ENCODE measurements at regions not wholly inside any gene's neighbourhood (a gene's known extent, or its start where the extent isn't known, plus 50 kb on each side); places are given as distances from the start of the nearest gene placed in this dataset.

DNA sequence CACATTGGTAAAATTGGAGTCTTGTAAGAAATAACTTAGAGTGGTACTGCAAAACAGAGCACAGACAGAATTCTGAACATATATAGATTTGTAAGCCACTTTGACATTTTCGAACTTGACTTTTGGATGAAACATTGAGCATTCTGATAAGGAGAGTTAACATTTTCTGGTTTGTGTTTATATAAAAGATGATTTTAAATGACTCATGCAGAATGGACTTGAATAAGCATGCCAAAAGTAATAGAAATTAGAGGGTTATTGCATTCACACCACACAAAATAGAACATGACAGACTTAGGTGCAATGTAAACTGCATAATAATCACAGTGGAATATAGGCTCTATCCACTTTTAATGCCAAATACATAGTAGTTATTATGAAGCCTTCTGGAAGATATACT lies 507.0 kb downstream of the DACH1 start:
- intact Hi-C loops (cut with micrococcal nuclease; ENCODE audit: unreplicated experiment) (no loop called here), in situ Hi-C loops (cut with HindIII; ENCODE audit: extremely low pct_ligation_motif_present, low pct_unique_long_range_greater_than_20kb) (no loop called here)
- TF ChIP-seq GFI1 (CRISPR knock-in tag; IDR thresholded peaks at IDR 0.05; ENCODE audit: borderline replicate concordance) = no peak
- no peak for TF ChIP-seq RFX3 (CRISPR knock-in tag; IDR thresholded peaks at IDR 0.05)
- TF ChIP-seq ZNF549 (CRISPR knock-in tag; IDR thresholded peaks at IDR 0.05) = no peak
- no peak for TF ChIP-seq SP1 (IDR thresholded peaks at IDR 0.05)
- TF ChIP-seq SP1 (CRISPR knock-in tag; IDR thresholded peaks at IDR 0.05) = no peak
- TF ChIP-seq HOXA3 (CRISPR knock-in tag; IDR thresholded peaks at IDR 0.05) = no peak
- TF ChIP-seq MATR3 (CRISPR knock-in tag; IDR thresholded peaks at IDR 0.05) = no peak
- Histone ChIP-seq H3K79me2 (ENCODE audit: insufficient read depth, low read length) (no peaks in the 10 kb centered on the region), H3K36me3 (replicated peaks in 1 of 2; ENCODE audit: control insufficient read depth in 1 of 2, insufficient read depth in 2 of 2, low read length in 2 of 2) (no peaks in the 10 kb centered on the region), H3K27ac (ENCODE audit: extremely low read length, insufficient read depth, low read length) (no peak overlapping the region), H4K20me1 (ENCODE audit: insufficient read depth, low read length) (no peaks in the 10 kb centered on the region), H3K9ac (ENCODE audit: insufficient read depth, low read depth, low read length) (no peak overlapping the region), H2AFZ (ENCODE audit: low read length) (no peak overlapping the region), H3K4me2 (ENCODE audit: low read depth, low read length) (no peak overlapping the region), H3K4me1 (ENCODE audit: insufficient read depth, low read length) (no peaks in the 10 kb centered on the region), H3K4me3 (replicated peaks in 1 of 3; ENCODE audit: insufficient read depth in 1 of 3, low read depth in 2 of 3, low read length in 3 of 3) (no peak overlapping the region), H3K9me3 (ENCODE audit: low read length) (no peaks in the 10 kb centered on the region), H3K27me3 (ENCODE audit: control insufficient read depth in 1 of 2, insufficient read depth in 2 of 2, low read length in 2 of 2) (no peaks in the 10 kb centered on the region)
- WGBS (ENCODE audit: low lambda C conversion rate) = 5% methylated on average over 1 of the region's 1 CpG
- ATAC-seq (no peak), FAIRE-seq (no peak), DNase-seq (ENCODE audit: low spot score) (no peak)
- CTCF ChIA-PET (ENCODE audit: low intra/inter-chr PET ratio, low total read pairs) = no interaction called here
- POLR2A ChIA-PET = no interaction called here
- BruUV-seq (replicated peaks) = no TSS peak

DNA sequence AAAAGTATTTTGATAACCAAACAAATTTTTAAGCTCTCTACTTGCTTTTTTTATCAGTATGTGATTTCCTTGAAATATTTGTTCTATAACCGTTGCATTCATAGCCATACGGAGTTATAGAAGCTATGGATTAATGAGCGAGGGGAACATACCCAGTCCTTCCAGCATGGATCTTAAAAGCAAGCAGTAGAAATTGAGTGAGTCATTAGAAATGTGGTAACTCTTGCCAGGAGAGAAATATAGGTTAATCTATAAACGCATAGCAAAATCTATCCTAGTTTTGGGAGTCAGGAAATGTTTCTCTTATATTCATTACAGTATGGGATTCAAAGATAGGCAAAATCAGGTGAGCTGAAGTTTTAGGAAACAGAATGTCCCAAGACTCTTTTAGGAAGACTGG lies 507.4 kb downstream of the DACH1 start:
- intact Hi-C loops (cut with micrococcal nuclease; ENCODE audit: unreplicated experiment) (no loop called here), in situ Hi-C loops (cut with HindIII; ENCODE audit: extremely low pct_ligation_motif_present, low pct_unique_long_range_greater_than_20kb) (no loop called here)
- WGBS (ENCODE audit: low lambda C conversion rate) = 14% methylated on average over 4 of the region's 4 CpGs
- Histone ChIP-seq H4K20me1 (ENCODE audit: insufficient read depth, low read length) (no peaks in the 10 kb centered on the region), H3K27ac (ENCODE audit: extremely low read length, insufficient read depth, low read length) (no peak overlapping the region), H3K79me2 (ENCODE audit: insufficient read depth, low read length) (no peaks in the 10 kb centered on the region), H3K4me3 (replicated peaks in 1 of 3; ENCODE audit: insufficient read depth in 1 of 3, low read depth in 2 of 3, low read length in 3 of 3) (no peak overlapping the region), H3K27me3 (ENCODE audit: control insufficient read depth in 1 of 2, insufficient read depth in 2 of 2, low read length in 2 of 2) (no peaks in the 10 kb centered on the region), H3K4me2 (ENCODE audit: low read depth, low read length) (no peak overlapping the region), H2AFZ (ENCODE audit: low read length) (no peak overlapping the region), H3K9ac (ENCODE audit: insufficient read depth, low read depth, low read length) (no peak overlapping the region), H3K4me1 (ENCODE audit: insufficient read depth, low read length) (no peaks in the 10 kb centered on the region), H3K36me3 (replicated peaks in 1 of 2; ENCODE audit: control insufficient read depth in 1 of 2, insufficient read depth in 2 of 2, low read length in 2 of 2) (no peaks in the 10 kb centered on the region), H3K9me3 (ENCODE audit: low read length) (no peaks in the 10 kb centered on the region)
- ChIA-PET POLR2A (no interaction called here), CTCF (ENCODE audit: low intra/inter-chr PET ratio, low total read pairs) (no interaction called here)
- DNase-seq (ENCODE audit: low spot score) = no peak
- no peak for ATAC-seq
- no peak for FAIRE-seq
- BruUV-seq (replicated peaks) = no TSS peak
- TF ChIP-seq, protein P1, sequence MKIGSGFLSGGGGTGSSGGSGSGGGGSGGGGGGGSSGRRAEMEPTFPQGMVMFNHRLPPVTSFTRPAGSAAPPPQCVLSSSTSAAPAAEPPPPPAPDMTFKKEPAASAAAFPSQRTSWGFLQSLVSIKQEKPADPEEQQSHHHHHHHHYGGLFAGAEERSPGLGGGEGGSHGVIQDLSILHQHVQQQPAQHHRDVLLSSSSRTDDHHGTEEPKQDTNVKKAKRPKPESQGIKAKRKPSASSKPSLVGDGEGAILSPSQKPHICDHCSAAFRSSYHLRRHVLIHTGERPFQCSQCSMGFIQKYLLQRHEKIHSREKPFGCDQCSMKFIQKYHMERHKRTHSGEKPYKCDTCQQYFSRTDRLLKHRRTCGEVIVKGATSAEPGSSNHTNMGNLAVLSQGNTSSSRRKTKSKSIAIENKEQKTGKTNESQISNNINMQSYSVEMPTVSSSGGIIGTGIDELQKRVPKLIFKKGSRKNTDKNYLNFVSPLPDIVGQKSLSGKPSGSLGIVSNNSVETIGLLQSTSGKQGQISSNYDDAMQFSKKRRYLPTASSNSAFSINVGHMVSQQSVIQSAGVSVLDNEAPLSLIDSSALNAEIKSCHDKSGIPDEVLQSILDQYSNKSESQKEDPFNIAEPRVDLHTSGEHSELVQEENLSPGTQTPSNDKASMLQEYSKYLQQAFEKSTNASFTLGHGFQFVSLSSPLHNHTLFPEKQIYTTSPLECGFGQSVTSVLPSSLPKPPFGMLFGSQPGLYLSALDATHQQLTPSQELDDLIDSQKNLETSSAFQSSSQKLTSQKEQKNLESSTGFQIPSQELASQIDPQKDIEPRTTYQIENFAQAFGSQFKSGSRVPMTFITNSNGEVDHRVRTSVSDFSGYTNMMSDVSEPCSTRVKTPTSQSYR (CRISPR knock-in tag; IDR thresholded peaks at IDR 0.05; ENCODE audit: borderline replicate concordance) = no peak
- TF ChIP-seq, protein P2, sequence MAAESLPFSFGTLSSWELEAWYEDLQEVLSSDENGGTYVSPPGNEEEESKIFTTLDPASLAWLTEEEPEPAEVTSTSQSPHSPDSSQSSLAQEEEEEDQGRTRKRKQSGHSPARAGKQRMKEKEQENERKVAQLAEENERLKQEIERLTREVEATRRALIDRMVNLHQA (CRISPR knock-in tag; IDR thresholded peaks at IDR 0.05) = no peak
- TF ChIP-seq SRSF9 (IDR thresholded peaks at IDR 0.05; ENCODE audit: borderline replicate concordance, insufficient read depth, low read depth, low read length, poor library complexity, severe bottlenecking) (no peak), ZNF367 (CRISPR knock-in tag; IDR thresholded peaks at IDR 0.05; ENCODE audit: borderline replicate concordance) (no peak), KDM1A (CRISPR knock-in tag; IDR thresholded peaks at IDR 0.05) (no peak), NFKBIZ (CRISPR knock-in tag; IDR thresholded peaks at IDR 0.05) (no peak)
- TF ChIP-seq, protein P3, sequence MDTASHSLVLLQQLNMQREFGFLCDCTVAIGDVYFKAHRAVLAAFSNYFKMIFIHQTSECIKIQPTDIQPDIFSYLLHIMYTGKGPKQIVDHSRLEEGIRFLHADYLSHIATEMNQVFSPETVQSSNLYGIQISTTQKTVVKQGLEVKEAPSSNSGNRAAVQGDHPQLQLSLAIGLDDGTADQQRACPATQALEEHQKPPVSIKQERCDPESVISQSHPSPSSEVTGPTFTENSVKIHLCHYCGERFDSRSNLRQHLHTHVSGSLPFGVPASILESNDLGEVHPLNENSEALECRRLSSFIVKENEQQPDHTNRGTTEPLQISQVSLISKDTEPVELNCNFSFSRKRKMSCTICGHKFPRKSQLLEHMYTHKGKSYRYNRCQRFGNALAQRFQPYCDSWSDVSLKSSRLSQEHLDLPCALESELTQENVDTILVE (CRISPR knock-in tag; IDR thresholded peaks at IDR 0.05) = no peak
- TF ChIP-seq, protein P4, sequence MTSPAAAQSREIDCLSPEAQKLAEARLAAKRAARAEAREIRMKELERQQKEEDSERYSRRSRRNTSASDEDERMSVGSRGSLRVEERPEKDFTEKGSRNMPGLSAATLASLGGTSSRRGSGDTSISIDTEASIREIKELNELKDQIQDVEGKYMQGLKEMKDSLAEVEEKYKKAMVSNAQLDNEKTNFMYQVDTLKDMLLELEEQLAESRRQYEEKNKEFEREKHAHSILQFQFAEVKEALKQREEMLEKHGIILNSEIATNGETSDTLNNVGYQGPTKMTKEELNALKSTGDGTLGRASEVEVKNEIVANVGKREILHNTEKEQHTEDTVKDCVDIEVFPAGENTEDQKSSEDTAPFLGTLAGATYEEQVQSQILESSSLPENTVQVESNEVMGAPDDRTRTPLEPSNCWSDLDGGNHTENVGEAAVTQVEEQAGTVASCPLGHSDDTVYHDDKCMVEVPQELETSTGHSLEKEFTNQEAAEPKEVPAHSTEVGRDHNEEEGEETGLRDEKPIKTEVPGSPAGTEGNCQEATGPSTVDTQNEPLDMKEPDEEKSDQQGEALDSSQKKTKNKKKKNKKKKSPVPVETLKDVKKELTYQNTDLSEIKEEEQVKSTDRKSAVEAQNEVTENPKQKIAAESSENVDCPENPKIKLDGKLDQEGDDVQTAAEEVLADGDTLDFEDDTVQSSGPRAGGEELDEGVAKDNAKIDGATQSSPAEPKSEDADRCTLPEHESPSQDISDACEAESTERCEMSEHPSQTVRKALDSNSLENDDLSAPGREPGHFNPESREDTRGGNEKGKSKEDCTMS (CRISPR knock-in tag; conservative IDR thresholded peaks at IDR 0.05) = no peak
